Epithelial cell of esophagus (primary cell): ENCODE measurements at regions not wholly inside any gene's neighbourhood (a gene's known extent, or its start where the extent isn't known, plus 50 kb on each side); places are given as distances from the start of the nearest gene placed in this dataset.

Source experiments
- DNase-seq: peaks from one replicate; pipeline ENCODE4 v3.0.0; 2010; ENCODE audit warnings: low read depth
- H3K4me3 ChIP-seq: 2 replicates; pipeline ENCODE4 v1.5.1; 2011; ENCODE audit warnings: mild to moderate bottlenecking, low read length, control low read depth
- CTCF ChIP-seq: IDR thresholded peaks from 2 replicates; pipeline ENCODE4 v1.5.1; 2011; ENCODE audit warnings: low read depth, mild to moderate bottlenecking, low read length, control low read depth, inconsistent platforms; ENCODE audit not compliant: insufficient read depth; ENCODE audit errors: missing control alignments

GRCh38 chr5:111635151-111635902 is 121.7 kb downstream of the NREP start:
- no peak for DNase-seq

GRCh38 chr5:111631328-111631727 is 119.0 kb upstream of the STARD4 start:
- DNase-seq = no peak
- no peak for TF ChIP-seq CTCF
- no peak overlapping the region for H3K4me3 ChIP-seq

More at GRCh38 chr5:111635151-111635902, 121.7 kb downstream of the NREP start:
- H3K4me3 ChIP-seq = no peak overlapping the region
- no peak for TF ChIP-seq CTCF

- DNase-seq = no peak
- TF ChIP-seq CTCF = no peak
- no peak overlapping the region for H3K4me3 ChIP-seq
These were observed 116.6 kb upstream of the STARD4 start for GRCh38 chr5:111628901-111629300.

- no peak for DNase-seq
- TF ChIP-seq CTCF = no peak
- H3K4me3 ChIP-seq = no peak overlapping the region
These were observed 115.5 kb upstream of the STARD4 start for GRCh38 chr5:111627862-111628261.

GRCh38 chr5:111626473-111627148 is 114.3 kb upstream of the STARD4 start:
- DNase-seq = no peak
- TF ChIP-seq CTCF = no peak
- H3K4me3 ChIP-seq = no peak overlapping the region

GRCh38 chr5:111618623-111619271 is 106.4 kb upstream of the STARD4 start:
- TF ChIP-seq CTCF = no peak
- H3K4me3 ChIP-seq = no peak overlapping the region
- DNase-seq = peak; percentile 24
